H1 (cell line): ENCODE measurements at regions not wholly inside any gene's neighbourhood (a gene's known extent, or its start where the extent isn't known, plus 50 kb on each side); places are given as distances from the start of the nearest gene placed in this dataset.
A peak's percentile ranks its signal among the peaks of the same experiment; 100 is the strongest.

ENCODE experiments used
- CTCF ChIA-PET: fragments of 300-600 bp; sonication (Branson Sonifier 250); formaldehyde crosslinking; loops from one replicate; lab custom pipeline; 2021; ENCODE audit not compliant: partially characterized antibody; lab: Charles Lee
- POLR2A ChIA-PET: fragments of 300-600 bp; sonication (Branson Sonifier 250); formaldehyde crosslinking; loops from one replicate; lab custom pipeline; 2021; ENCODE audit warnings: inconsistent platforms; ENCODE audit not compliant: partially characterized antibody; lab: Charles Lee
- DNase-seq, 2 experiments: peaks; one replicate each; pipeline versions ENCODE4 v3.0.0 to v3.0.0-alpha.2; 2010 to 2022; ENCODE audit warnings: low spot score in 2 of 2, low read depth in 1 of 2, mixed read lengths in 1 of 2
- FAIRE-seq: peaks from 2 replicates; lab custom pipeline; 2011; peaks lifted over from hg19 to GRCh38; lab: Jason Lieb, UNC
- H2AFZ ChIP-seq: 2 replicates; pipeline ENCODE4 v1.8.1; 2012; ENCODE audit warnings: low read length, inconsistent platforms
- H2AK5ac ChIP-seq: 2 replicates; pipeline ENCODE4 v1.6.1; 2013; ENCODE audit warnings: low read depth, low read length
- H2BK120ac ChIP-seq: replicated peaks from 2 replicates; pipeline ENCODE3; 2013; ENCODE audit warnings: low read depth, low read length, inconsistent platforms
- H2BK12ac ChIP-seq: 2 replicates; pipeline ENCODE4 v1.6.1; 2013; ENCODE audit warnings: low read depth, low read length
- H2BK15ac ChIP-seq: 2 replicates; pipeline ENCODE4 v1.6.1; 2013; ENCODE audit warnings: low read length
- H2BK20ac ChIP-seq: 2 replicates; pipeline ENCODE4 v1.6.1; 2013; ENCODE audit warnings: low read length
- H2BK5ac ChIP-seq: 2 replicates; pipeline ENCODE4 v1.6.1; 2013; ENCODE audit warnings: low read depth, low read length
- H3K14ac ChIP-seq: 2 replicates; pipeline ENCODE4 v1.6.1; 2013; ENCODE audit warnings: inconsistent platforms; ENCODE audit not compliant: insufficient read length
- H3K18ac ChIP-seq: 2 replicates; pipeline ENCODE4 v1.6.1; 2013; ENCODE audit warnings: low read length; ENCODE audit errors: extremely low read depth
- H3K23ac ChIP-seq: 2 replicates; pipeline ENCODE4 v1.6.1; 2013; ENCODE audit warnings: inconsistent platforms; ENCODE audit not compliant: insufficient read length
- H3K23me2 ChIP-seq: 2 replicates; pipeline ENCODE4 v1.6.1; 2013; ENCODE audit warnings: low read depth, low read length
- H3K27ac ChIP-seq: 2 replicates; pipeline ENCODE4 v1.6.1; 2011; ENCODE audit warnings: low read depth, low read length, inconsistent platforms
- H3K27me3 ChIP-seq, 4 experiments: replicated peaks in 1 of 4; 1 replicate in 1 of 4; 2 replicates in 3 of 4; pipeline versions ENCODE4 v1.6.1 to v1.8.1; 2011 to 2013; ENCODE audit warnings: low read length in 3 of 4, mild to moderate bottlenecking in 3 of 4, inconsistent platforms in 2 of 4, mixed read lengths in 2 of 4, moderate library complexity in 1 of 4; ENCODE audit not compliant: control insufficient read depth in 3 of 4, insufficient read depth in 3 of 4; ENCODE audit errors: extremely low read depth in 1 of 4
- H3K36me3 ChIP-seq, 4 experiments: 2 replicates each; pipeline versions ENCODE4 v1.6.1 to v1.8.1; 2011 to 2013; ENCODE audit warnings: mild to moderate bottlenecking in 4 of 4, low read length in 3 of 4, moderate library complexity in 2 of 4, control low read depth in 1 of 4, inconsistent platforms in 1 of 4; ENCODE audit not compliant: insufficient read depth in 4 of 4, control insufficient read depth in 2 of 4
- H3K4ac ChIP-seq: replicated peaks from 2 replicates; pipeline ENCODE3; 2013; ENCODE audit warnings: low read length, low read depth, mixed read lengths, inconsistent platforms; ENCODE audit not compliant: insufficient read length
- H3K4me1 ChIP-seq, 4 experiments: replicated peaks in 1 of 4; 1 replicate in 1 of 4; 2 replicates in 3 of 4; pipeline versions ENCODE4 v1.6.1 to v1.8.1; 2011 to 2013; ENCODE audit warnings: low read length in 3 of 4, inconsistent platforms in 2 of 4, mixed read lengths in 1 of 4; ENCODE audit not compliant: insufficient read depth in 4 of 4, control insufficient read depth in 3 of 4
- H3K4me2 ChIP-seq, 2 experiments: 2 replicates each; pipeline versions ENCODE4 v1.6.1 to v1.8.1; 2011 to 2013; ENCODE audit warnings: low read depth in 2 of 2, low read length in 2 of 2, control low read depth in 1 of 2, inconsistent platforms in 1 of 2, mild to moderate bottlenecking in 1 of 2; ENCODE audit not compliant: insufficient read depth in 1 of 2
- H3K4me3 ChIP-seq, 4 experiments: fragments of 200-600, 300-600 bp in 1 of 4; sonication (generic), shearing (Covaris generic), sonication (Bioruptor Twin) in 1 of 4; 2 replicates each; pipeline versions ENCODE4 v1.5.1 to v1.8.1; 2011 to 2016; ENCODE audit warnings: low read length in 4 of 4, low read depth in 3 of 4, control low read depth in 2 of 4, inconsistent platforms in 2 of 4, mild to moderate bottlenecking in 2 of 4, mixed read lengths in 1 of 4, moderate library complexity in 1 of 4; ENCODE audit not compliant: insufficient read depth in 2 of 4; ENCODE audit errors: extremely low read depth in 1 of 4
- H3K56ac ChIP-seq: replicated peaks from 2 replicates; pipeline ENCODE3; 2013; ENCODE audit warnings: low read depth, mild to moderate bottlenecking, mixed read lengths, low read length, inconsistent platforms; ENCODE audit not compliant: insufficient read length
- H3K79me1 ChIP-seq: 2 replicates; pipeline ENCODE4 v1.6.1; 2013; ENCODE audit warnings: low read depth, low read length, control low read depth
- H3K79me2 ChIP-seq, 2 experiments: 2 replicates each; pipeline versions ENCODE4 v1.6.1 to v1.8.1; 2012 to 2013; ENCODE audit warnings: low read length in 2 of 2, mild to moderate bottlenecking in 2 of 2, inconsistent platforms in 1 of 2; ENCODE audit not compliant: insufficient read depth in 2 of 2, control insufficient read depth in 1 of 2
- H3K9ac ChIP-seq, 4 experiments: replicated peaks in 1 of 4; 1 replicate in 1 of 4; 2 replicates in 3 of 4; pipeline versions ENCODE4 v1.6.1 to v1.8.1; 2011 to 2013; ENCODE audit warnings: low read depth in 3 of 4, low read length in 3 of 4, control low read depth in 2 of 4, mild to moderate bottlenecking in 2 of 4, moderate library complexity in 2 of 4, inconsistent platforms in 1 of 4; ENCODE audit errors: extremely low read depth in 1 of 4
- H3K9me3 ChIP-seq, 2 experiments: 2 replicates each; pipeline versions ENCODE4 v1.6.1 to v1.8.1; 2012 to 2013; ENCODE audit warnings: mild to moderate bottlenecking in 2 of 2, moderate library complexity in 2 of 2, control low read depth in 1 of 2, inconsistent platforms in 1 of 2, low read depth in 1 of 2, low read length in 1 of 2, mixed read lengths in 1 of 2; ENCODE audit not compliant: insufficient read depth in 2 of 2
- H4K20me1 ChIP-seq, 2 experiments: replicated peaks in 1 of 2; 2 replicates each; pipeline versions ENCODE3 to v1.8.1; 2011 to 2013; ENCODE audit warnings: inconsistent platforms in 2 of 2, low read length in 2 of 2, mild to moderate bottlenecking in 1 of 2; ENCODE audit not compliant: insufficient read depth in 2 of 2, control insufficient read depth in 1 of 2
- H4K5ac ChIP-seq: 2 replicates; pipeline ENCODE4 v1.6.1; 2013; ENCODE audit warnings: low read length, low read depth, mixed read lengths, inconsistent platforms; ENCODE audit not compliant: insufficient read length
- H4K8ac ChIP-seq: 2 replicates; pipeline ENCODE4 v1.8.0; 2013; ENCODE audit warnings: mild to moderate bottlenecking, moderate library complexity, low read length, inconsistent platforms; ENCODE audit not compliant: insufficient read depth; ENCODE audit errors: extremely low read depth
- H4K91ac ChIP-seq: replicated peaks from 2 replicates; pipeline ENCODE3; 2013; ENCODE audit warnings: low read length, mixed read lengths, inconsistent platforms; ENCODE audit not compliant: insufficient read length
- CTCF ChIP-seq, 3 experiments: IDR thresholded peaks; 1 replicate in 2 of 3; 2 replicates in 1 of 3; pipeline versions ENCODE4 v1.5.1 to v1.6.1; 2011; ENCODE audit warnings: low read length in 3 of 3, mild to moderate bottlenecking in 3 of 3, inconsistent platforms in 2 of 3, low read depth in 1 of 3, moderate library complexity in 1 of 3; ENCODE audit not compliant: insufficient read depth in 1 of 3; ENCODE audit errors: control extremely low read depth in 1 of 3
- NRF1 ChIP-seq: IDR thresholded peaks from 2 replicates; pipeline ENCODE4 v1.6.1; 2011; ENCODE audit warnings: mild to moderate bottlenecking, low read depth, low read length, improper control_type of control experiment
- SP4 ChIP-seq: IDR thresholded peaks from 2 replicates; pipeline ENCODE4 v1.6.1; 2012; ENCODE audit warnings: low read length, inconsistent platforms
- YY1 ChIP-seq: IDR thresholded peaks from 2 replicates; pipeline ENCODE4 v1.6.1; 2011; ENCODE audit warnings: low read depth, mild to moderate bottlenecking, low read length
- WGBS, 2 experiments: shearing (Covaris generic) in 1 of 2; methylation state at CpG; one replicate each; pipeline versions ENCODE4 v1.1.6 to v1.1.7; 2013 to 2015; ENCODE audit warnings: low lambda C conversion rate in 2 of 2, mixed read lengths in 2 of 2, inconsistent platforms in 1 of 2, low coverage in 1 of 2, missing lambda C conversion rate in 1 of 2; ENCODE audit not compliant: insufficient replicate concordance in 2 of 2, insufficient coverage in 1 of 2, insufficient read length in 1 of 2; ENCODE audit errors: extremely low coverage in 1 of 2, missing lambda C conversion rate in 1 of 2; 5-methylcytosine and 5-hydroxymethylcytosine counted together

- Histone ChIP-seq H3K4me3 (no peak overlapping the region), H4K91ac (no peak overlapping the region), H2AFZ (no peak overlapping the region), H3K14ac (no peak overlapping the region), H3K9ac (no peak overlapping the region), H3K36me3 (no peaks in the 10 kb centered on the region), H3K18ac (no peak overlapping the region), H2BK20ac (no peak overlapping the region), H4K8ac (no peak overlapping the region), H2BK120ac (no peak overlapping the region), H3K23me2 (no peaks in the 10 kb centered on the region), H3K56ac (no peak overlapping the region), H3K23ac (no peak overlapping the region), H3K9me3 (no peaks in the 10 kb centered on the region), H4K20me1 (no peaks in the 10 kb centered on the region), H3K4me2 (no peak overlapping the region), H2BK15ac (no peak overlapping the region), H2AK5ac (no peak overlapping the region), H3K79me1 (no peaks in the 10 kb centered on the region), H4K5ac (no peak overlapping the region), H3K27me3 (no peaks in the 10 kb centered on the region; a peak in 1 of 7 replicates), H3K79me2 (no peaks in the 10 kb centered on the region), H2BK5ac (no peak overlapping the region), H3K4me1 (peaks cover 0 to under 1% (median 0%) of the 10 kb centered on the region in 4 experiments; a peak in 1 of 7 replicates), H2BK12ac (no peak overlapping the region), H3K4ac (no peak overlapping the region), H3K27ac (no peak overlapping the region)
- CTCF ChIA-PET, result interaction anchor here (0.5 to 2.3 kb wide), 17 partner anchors 9 to 496 kb away, joined by 3 to 10 read pairs (median 3); no protein-coding TSS in a partner anchor
- TF ChIP-seq YY1, result no peak
- TF ChIP-seq NRF1, result no peak
- TF ChIP-seq CTCF (IDR thresholded peaks at IDR 0.05; ENCODE audit: control extremely low read depth in 1 of 3, insufficient read depth in 1 of 3, low read depth in 1 of 3, low read length in 3 of 3), result peak; percentile 15 to 53 (median 24)
- no peak for TF ChIP-seq SP4
- DNase-seq (no peak), FAIRE-seq (no peak)
- WGBS, 2 experiments, result 87% methylated on average over 4 of the region's 4 CpGs; no CpG with 5 or more reads in 1 of the 2 experiments
- POLR2A ChIA-PET, result no interaction called here
These were observed 238.0 kb downstream of the TFAP2C start for GRCh38 chr20:56867128-56867527.
